ENCODE measurements at regions not wholly inside any gene's neighbourhood (a gene's known extent, or its start where the extent isn't known, plus 50 kb on each side); places are given as distances from the start of the nearest gene placed in this dataset.

- DNase-seq (ENCODE audit: low read depth), result no peak
- no peak for TF ChIP-seq CTCF (conservative IDR thresholded peaks at IDR 0.05; ENCODE audit: low read depth, low read length)
- H3K4me3 ChIP-seq (ENCODE audit: low read length), result no peak overlapping the region
Observed at GRCh38 chr11:91209306-91209705, 986.5 kb upstream of the CHORDC1 start.

- no peak overlapping the region for H3K4me3 ChIP-seq (ENCODE audit: low read length)
- no peak for TF ChIP-seq CTCF (conservative IDR thresholded peaks at IDR 0.05; ENCODE audit: low read depth, low read length)
- no peak for DNase-seq (ENCODE audit: low read depth)
Observed at GRCh38 chr11:91199866-91200265, 977.0 kb upstream of the CHORDC1 start.

- no peak for TF ChIP-seq CTCF (conservative IDR thresholded peaks at IDR 0.05; ENCODE audit: low read depth, low read length)
- no peak overlapping the region for H3K4me3 ChIP-seq (ENCODE audit: low read length)
- DNase-seq (ENCODE audit: low read depth), result no peak
Observed at GRCh38 chr11:91194546-91194945, 971.7 kb upstream of the CHORDC1 start.

- TF ChIP-seq CTCF (conservative IDR thresholded peaks at IDR 0.05; ENCODE audit: low read depth, low read length), result no peak
Observed at GRCh38 chr11:91188484-91188883, 965.6 kb upstream of the CHORDC1 start.

GRCh38 chr11:91187314-91187713 lies 964.5 kb upstream of the CHORDC1 start:
- H3K4me3 ChIP-seq (ENCODE audit: low read length), result no peak overlapping the region
- no peak for DNase-seq (ENCODE audit: low read depth)
- TF ChIP-seq CTCF (conservative IDR thresholded peaks at IDR 0.05; ENCODE audit: low read depth, low read length), result no peak

More at GRCh38 chr11:91188484-91188883, 965.6 kb upstream of the CHORDC1 start:
- H3K4me3 ChIP-seq (ENCODE audit: low read length), result no peak overlapping the region
- DNase-seq (ENCODE audit: low read depth), result no peak

- TF ChIP-seq CTCF (conservative IDR thresholded peaks at IDR 0.05; ENCODE audit: low read depth, low read length), result no peak
- no peak overlapping the region for H3K4me3 ChIP-seq (ENCODE audit: low read length)
- DNase-seq (ENCODE audit: low read depth), result no peak
Observed at GRCh38 chr11:91178366-91178765, 955.5 kb upstream of the CHORDC1 start.

- no peak overlapping the region for H3K4me3 ChIP-seq (ENCODE audit: low read length)
- DNase-seq (ENCODE audit: low read depth), result no peak
- no peak for TF ChIP-seq CTCF (conservative IDR thresholded peaks at IDR 0.05; ENCODE audit: low read depth, low read length)
Observed at GRCh38 chr11:91174734-91175133, 951.9 kb upstream of the CHORDC1 start.

Measured in retinal pigment epithelial cell (primary cell).